Fibroblast of pulmonary artery (primary cell): ENCODE measurements at regions not wholly inside any gene's neighbourhood (a gene's known extent, or its start where the extent isn't known, plus 50 kb on each side); places are given as distances from the start of the nearest gene placed in this dataset.

ENCODE experiments used
- DNase-seq: peaks from one replicate; pipeline ENCODE4 v3.0.0-alpha.2; 2010; ENCODE audit warnings: low read depth
- H3K4me3 ChIP-seq: replicated peaks from 2 replicates; pipeline ENCODE4 v1.5.1; 2011; ENCODE audit warnings: low read depth, mild to moderate bottlenecking, control low read depth, low read length, moderate library complexity
- CTCF ChIP-seq: IDR thresholded peaks from 2 replicates; pipeline ENCODE4 v1.5.1; 2011; ENCODE audit warnings: mild to moderate bottlenecking, control low read depth, low read length, inconsistent platforms; ENCODE audit errors: missing control alignments

- no peak for TF ChIP-seq CTCF
- H3K4me3 ChIP-seq = no peak overlapping the region
- DNase-seq = no peak
Observed at GRCh38 chr4:19256823-19257222, 994.9 kb upstream of the SLIT2 start.

- H3K4me3 ChIP-seq = no peak overlapping the region
- peak; percentile 55 for DNase-seq
- TF ChIP-seq CTCF = no peak
Observed at GRCh38 chr4:19254486-19254885, 997.2 kb upstream of the SLIT2 start.

- TF ChIP-seq CTCF = no peak
- no peak overlapping the region for H3K4me3 ChIP-seq
- DNase-seq = no peak
Observed at GRCh38 chr4:19248023-19248422, 1003.7 kb upstream of the SLIT2 start.

GRCh38 chr4:19241895-19242294 lies 1009.8 kb upstream of the SLIT2 start:
- no peak overlapping the region for H3K4me3 ChIP-seq
- TF ChIP-seq CTCF = no peak
- DNase-seq = no peak

GRCh38 chr4:19239565-19239964 lies 1012.1 kb upstream of the SLIT2 start:
- H3K4me3 ChIP-seq = no peak overlapping the region
- peak; percentile 31 for DNase-seq
- no peak for TF ChIP-seq CTCF

- no peak for TF ChIP-seq CTCF
- no peak for DNase-seq
Observed at GRCh38 chr4:19236473-19236872, 1015.2 kb upstream of the SLIT2 start.

GRCh38 chr4:19230906-19231545 lies 1020.7 kb upstream of the SLIT2 start:
- H3K4me3 ChIP-seq = no peak overlapping the region
- no peak for TF ChIP-seq CTCF
- DNase-seq = no peak

More at GRCh38 chr4:19236473-19236872, 1015.2 kb upstream of the SLIT2 start:
- H3K4me3 ChIP-seq = no peak overlapping the region
